ENCODE measurements at regions not wholly inside any gene's neighbourhood (a gene's known extent, or its start where the extent isn't known, plus 50 kb on each side); places are given as distances from the start of the nearest gene placed in this dataset.

GRCh38 chr18:27430595-27430994 is 245.5 kb upstream of the CHST9 start:
- DNase-seq = no peak

GRCh38 chr18:27428716-27429475 is 243.8 kb upstream of the CHST9 start:
- no peak for DNase-seq

GRCh38 chr18:27428120-27428519 is 243.0 kb upstream of the CHST9 start:
- DNase-seq = no peak

- DNase-seq = no peak
These were observed 238.5 kb upstream of the CHST9 start for GRCh38 chr18:27423581-27423980.

- DNase-seq = no peak
These were observed 234.5 kb upstream of the CHST9 start for GRCh38 chr18:27419646-27420045.

GRCh38 chr18:27415495-27415894 is 230.4 kb upstream of the CHST9 start:
- no peak for DNase-seq

- no peak for DNase-seq
These were observed 229.6 kb upstream of the CHST9 start for GRCh38 chr18:27414682-27415081.

GRCh38 chr18:27413495-27414401 is 228.6 kb upstream of the CHST9 start:
- peak; percentile 73 for DNase-seq

GRCh38 chr18:27412556-27412955 is 227.4 kb upstream of the CHST9 start:
- DNase-seq = no peak

- no peak for DNase-seq
These were observed 226.8 kb upstream of the CHST9 start for GRCh38 chr18:27411911-27412310.

- no peak for DNase-seq
These were observed 225.9 kb upstream of the CHST9 start for GRCh38 chr18:27411013-27411412.

- DNase-seq = no peak
These were observed 219.7 kb upstream of the CHST9 start for GRCh38 chr18:27404855-27405254.

GRCh38 chr18:27400001-27400400 is 214.9 kb upstream of the CHST9 start:
- no peak for DNase-seq

- DNase-seq = no peak
These were observed 210.6 kb upstream of the CHST9 start for GRCh38 chr18:27395752-27396151.

GRCh38 chr18:27394687-27395086 is 209.6 kb upstream of the CHST9 start:
- no peak for DNase-seq

GRCh38 chr18:27382567-27383216 is 197.6 kb upstream of the CHST9 start:
- no peak for DNase-seq

- DNase-seq = no peak
These were observed 193.5 kb upstream of the CHST9 start for GRCh38 chr18:27378431-27379095.

- no peak for DNase-seq
These were observed 192.1 kb upstream of the CHST9 start for GRCh38 chr18:27377251-27377650.

GRCh38 chr18:27372386-27372785 is 187.3 kb upstream of the CHST9 start:
- DNase-seq = no peak

GRCh38 chr18:27366665-27367064 is 181.6 kb upstream of the CHST9 start:
- DNase-seq = no peak

- no peak for DNase-seq
These were observed 181.0 kb upstream of the CHST9 start for GRCh38 chr18:27366151-27366550.

- no peak for DNase-seq
These were observed 178.8 kb upstream of the CHST9 start for GRCh38 chr18:27363872-27364271.

- DNase-seq = no peak
These were observed 176.4 kb upstream of the CHST9 start for GRCh38 chr18:27361477-27361876.

Measured in femur (tissue), 1 donor.